IMR-90 (cell line): ENCODE measurements at regions not wholly inside any gene's neighbourhood (a gene's known extent, or its start where the extent isn't known, plus 50 kb on each side); places are given as distances from the start of the nearest gene placed in this dataset.

Source experiments
- ATAC-seq: fragments of 200-7000 bp; cut with Tn5 transposase; 2 replicates; pipeline ENCODE4 v1.9.1; 2020; ENCODE audit warnings: low read depth, mild to moderate bottlenecking, moderate library complexity
- BruUV-seq: library from RNA; stranded (reverse); fragments of 400-500 nt; replicated peaks from 2 replicates; lab custom pipeline; 2021; lab: Mats Ljungman, UMichigan
- CTCF ChIA-PET: fragments of 300-600 bp; formaldehyde crosslinking; extraction: SDS; loops from one replicate; lab custom pipeline; 2021; ENCODE audit warnings: antibody characterized with exemption; lab: Yijun Ruan, JAX
- POLR2A ChIA-PET: fragments of 300-600 bp; sonication (Branson Sonifier 250); formaldehyde crosslinking; loops from one replicate; lab custom pipeline; 2022; ENCODE audit warnings: antibody characterized with exemption; ENCODE audit not compliant: unreplicated experiment; lab: Charles Lee
- DNase-seq: peaks from one replicate; pipeline ENCODE4 v3.0.0; 2013
- H2AFZ ChIP-seq: replicated peaks from 2 replicates; pipeline ENCODE3; 2013; ENCODE audit warnings: low read length, mild to moderate bottlenecking; ENCODE audit not compliant: poor library complexity
- H2AK5ac ChIP-seq: 2 replicates; pipeline ENCODE4 v1.6.1; 2013; ENCODE audit warnings: low read depth, low read length, inconsistent platforms
- H2AK9ac ChIP-seq: replicated peaks from 2 replicates; pipeline ENCODE3; 2013; ENCODE audit warnings: mild to moderate bottlenecking, low read depth, low read length, moderate library complexity; ENCODE audit not compliant: poor library complexity
- H2BK120ac ChIP-seq: 2 replicates; pipeline ENCODE4 v1.6.1; 2013; ENCODE audit warnings: low read depth, low read length, inconsistent platforms
- H2BK15ac ChIP-seq: 3 replicates; pipeline ENCODE4 v1.6.1; 2013; ENCODE audit warnings: low read depth, low read length, inconsistent platforms
- H2BK20ac ChIP-seq: 2 replicates; pipeline ENCODE4 v1.6.1; 2013; ENCODE audit warnings: low read depth, mild to moderate bottlenecking, inconsistent platforms, low read length, moderate library complexity
- H2BK5ac ChIP-seq: 2 replicates; pipeline ENCODE4 v1.6.1; 2013; ENCODE audit warnings: mild to moderate bottlenecking, low read depth, low read length, inconsistent platforms; ENCODE audit not compliant: poor library complexity, severe bottlenecking
- H3K14ac ChIP-seq: replicated peaks from 2 replicates; pipeline ENCODE4 v1.6.1; 2013; ENCODE audit warnings: low read depth, low read length, inconsistent platforms
- H3K18ac ChIP-seq: 2 replicates; pipeline ENCODE4 v1.6.1; 2013; ENCODE audit warnings: low read depth, low read length, control low read depth
- H3K23ac ChIP-seq: 2 replicates; pipeline ENCODE4 v1.6.1; 2013; ENCODE audit warnings: low read depth, low read length, inconsistent platforms
- H3K27ac ChIP-seq: 2 replicates; pipeline ENCODE4 v1.5.1; 2013; ENCODE audit warnings: mild to moderate bottlenecking, control low read depth, low read length; ENCODE audit not compliant: insufficient read depth
- H3K27me3 ChIP-seq: 2 replicates; pipeline ENCODE4 v1.6.1; 2013; ENCODE audit warnings: low read length; ENCODE audit not compliant: control insufficient read depth, insufficient read depth
- H3K36me3 ChIP-seq: 2 replicates; pipeline ENCODE4 v1.6.1; 2013; ENCODE audit warnings: low read length, mixed read lengths; ENCODE audit not compliant: control insufficient read depth, insufficient read depth
- H3K4ac ChIP-seq: 2 replicates; pipeline ENCODE4 v1.6.1; 2013; ENCODE audit warnings: low read depth, low read length, inconsistent platforms
- H3K4me1 ChIP-seq: 2 replicates; pipeline ENCODE4 v1.6.1; 2013; ENCODE audit warnings: low read length, mixed read lengths; ENCODE audit not compliant: control insufficient read depth, insufficient read depth
- H3K4me2 ChIP-seq: 2 replicates; pipeline ENCODE4 v1.6.1; 2013; ENCODE audit warnings: low read depth, mild to moderate bottlenecking, control low read depth, low read length, moderate library complexity
- H3K4me3 ChIP-seq: 2 replicates; pipeline ENCODE4 v1.5.1; 2013; ENCODE audit warnings: low read depth, mild to moderate bottlenecking, control low read depth, low read length, moderate library complexity; ENCODE audit not compliant: insufficient read depth
- H3K56ac ChIP-seq: 2 replicates; pipeline ENCODE4 v1.6.1; 2013; ENCODE audit warnings: low read length, inconsistent platforms; ENCODE audit not compliant: insufficient read depth; ENCODE audit errors: extremely low read depth
- H3K79me1 ChIP-seq, 2 experiments: 2 replicates each; pipeline ENCODE4 v1.6.1; 2013; ENCODE audit warnings: low read length in 2 of 2, inconsistent platforms in 1 of 2, low read depth in 1 of 2
- H3K9ac ChIP-seq: 2 replicates; pipeline ENCODE4 v1.6.1; 2013; ENCODE audit warnings: low read depth, low read length, control low read depth
- H3K9me1 ChIP-seq: 2 replicates; pipeline ENCODE4 v1.6.1; 2013; ENCODE audit warnings: low read length, inconsistent platforms; ENCODE audit not compliant: insufficient read depth
- H3K9me3 ChIP-seq: 2 replicates; pipeline ENCODE4 v1.6.1; 2013; ENCODE audit warnings: low read length; ENCODE audit not compliant: control insufficient read depth, insufficient read depth
- H4K20me1 ChIP-seq: 2 replicates; pipeline ENCODE4 v1.6.1; 2013; ENCODE audit warnings: low read length, inconsistent platforms; ENCODE audit not compliant: insufficient read depth
- H4K5ac ChIP-seq: 2 replicates; pipeline ENCODE4 v1.6.1; 2013; ENCODE audit warnings: mild to moderate bottlenecking, low read depth, low read length, control low read depth
- H4K8ac ChIP-seq, 2 experiments: 2 replicates each; pipeline ENCODE4 v1.6.1; 2013; ENCODE audit warnings: low read depth in 2 of 2, low read length in 2 of 2, control low read depth in 1 of 2, inconsistent platforms in 1 of 2
- H4K91ac ChIP-seq: 2 replicates; pipeline ENCODE4 v1.6.1; 2013; ENCODE audit warnings: low read depth, low read length, inconsistent platforms; ENCODE audit not compliant: insufficient read depth
- CEBPB ChIP-seq: IDR thresholded peaks from 2 replicates; pipeline ENCODE4 v1.6.1; 2012; ENCODE audit warnings: low read depth, low read length, improper control_type of control experiment
- ELK1 ChIP-seq: fragments of 150-350 bp; IDR thresholded peaks from 2 replicates; pipeline ENCODE4 v1.6.1; 2016; ENCODE audit warnings: low read depth, mild to moderate bottlenecking, low read length, moderate library complexity, borderline replicate concordance
- MAFK ChIP-seq: IDR thresholded peaks from 2 replicates; pipeline ENCODE4 v1.6.1; 2012; ENCODE audit warnings: low read depth, low read length, improper control_type of control experiment
- MXI1 ChIP-seq: IDR thresholded peaks from 2 replicates; pipeline ENCODE4 v1.6.1; 2012; ENCODE audit warnings: low read depth, mild to moderate bottlenecking, low read length, moderate library complexity, borderline replicate concordance
- dilution Hi-C: fragments of 300-500 bp; cut with HindIII; formaldehyde crosslinking; loops from one replicate; pipeline ENCODE4 v1.14.3; 2018; ENCODE audit warnings: low sequenced_read_pairs; ENCODE audit not compliant: unreplicated experiment
- in situ Hi-C: fragments of 300-500 bp; cut with MboI; formaldehyde crosslinking; loops from 3 replicates; pipeline ENCODE4 v1.14.3; 2019; ENCODE audit warnings: low sequenced_read_pairs, inconsistent platforms, mixed read lengths
- intact Hi-C: fragments of 100-400 bp; cut with micrococcal nuclease; formaldehyde crosslinking; loops from 2 replicates; pipeline ENCODE4 v1.10.0; 2022

DNA sequence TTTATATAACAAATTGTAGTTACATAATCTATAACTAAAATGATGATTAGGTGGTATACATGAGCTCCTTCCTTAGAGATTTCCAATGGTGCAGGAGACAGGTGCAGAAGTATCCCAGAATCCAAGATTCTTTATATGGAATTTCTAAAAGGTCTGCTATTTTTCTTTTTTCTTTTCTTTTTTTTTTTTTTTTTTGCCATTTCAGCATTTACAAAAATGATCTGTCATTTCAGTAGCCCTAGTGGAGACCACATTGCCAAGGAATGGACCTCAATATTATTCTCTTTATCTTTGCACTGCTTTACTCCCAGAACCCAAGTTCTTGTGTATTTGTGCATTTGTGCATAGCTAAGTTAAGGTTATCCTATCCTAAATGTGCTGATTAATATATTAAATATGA is 61.7 kb downstream of the MRPS30 start:
- no peak overlapping the region for H3K4me3 ChIP-seq
- no peak overlapping the region for H2BK15ac ChIP-seq
- H3K23ac ChIP-seq = no peak overlapping the region
- no peak overlapping the region for H3K14ac ChIP-seq
- no peak overlapping the region for H2BK20ac ChIP-seq
- H3K9me3 ChIP-seq = no peaks in the 10 kb centered on the region
- H3K27ac ChIP-seq = no peak overlapping the region
- no peak overlapping the region for H2BK5ac ChIP-seq
- H3K4me1 ChIP-seq = no peaks in the 10 kb centered on the region
- ChIA-PET CTCF (no interaction called here), POLR2A (no interaction called here)
- BruUV-seq = no TSS peak
- no peaks in the 10 kb centered on the region for H3K27me3 ChIP-seq
- no peak overlapping the region for H3K56ac ChIP-seq
- TF ChIP-seq ELK1 = no peak
- TF ChIP-seq MXI1 = no peak
- peak; percentile 15; the same call in 1 of the 2 replicates for TF ChIP-seq MAFK
- TF ChIP-seq CEBPB = no peak
- no peak overlapping the region for H3K18ac ChIP-seq
- no peaks in the 10 kb centered on the region for H3K79me1 ChIP-seq
- intact Hi-C loops (no loop called here), in situ Hi-C loops (no loop called here), dilution Hi-C loops (no loop called here)
- no peak overlapping the region for H4K8ac ChIP-seq
- H4K5ac ChIP-seq = no peak overlapping the region
- DNase-seq (no peak), ATAC-seq (no peak)
- no peak overlapping the region for H3K4ac ChIP-seq
- no peaks in the 10 kb centered on the region for H3K36me3 ChIP-seq
- no peak overlapping the region for H4K91ac ChIP-seq
- H2AK5ac ChIP-seq = no peak overlapping the region
- H2AK9ac ChIP-seq = no peak overlapping the region
- no peak overlapping the region for H2BK120ac ChIP-seq
- H4K20me1 ChIP-seq = no peaks in the 10 kb centered on the region
- no peak overlapping the region for H2AFZ ChIP-seq
- no peak overlapping the region for H3K9ac ChIP-seq
- no peaks in the 10 kb centered on the region for H3K9me1 ChIP-seq
- H3K4me2 ChIP-seq = no peak overlapping the region
